ENCODE measurements at regions not wholly inside any gene's neighbourhood (a gene's known extent, or its start where the extent isn't known, plus 50 kb on each side); places are given as distances from the start of the nearest gene placed in this dataset.

DNA sequence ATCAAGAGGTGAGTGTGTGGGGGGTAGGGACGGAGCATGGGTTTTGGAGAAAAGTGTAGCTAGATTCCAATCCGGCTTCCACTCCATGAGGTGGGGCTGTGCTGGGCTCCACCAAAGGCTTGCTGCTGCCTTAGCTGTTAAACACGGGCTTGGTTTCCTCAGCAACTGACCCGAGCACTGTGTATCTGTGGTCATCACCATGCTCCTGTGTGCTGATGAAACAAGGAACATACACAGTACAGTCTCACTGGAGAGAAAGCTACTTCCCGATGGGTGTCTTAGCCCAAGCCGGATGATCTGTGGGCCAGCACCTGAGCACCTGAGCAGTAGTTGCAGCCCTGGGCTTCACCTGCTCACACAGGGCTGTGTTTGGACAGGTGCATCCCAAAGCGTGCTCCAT is 52.9 kb upstream of the VRK1 start:
- TF ChIP-seq CTCF (IDR thresholded peaks at IDR 0.05; ENCODE audit: insufficient read depth, low read depth, low read length), result no peak
- TF ChIP-seq EZH2 (IDR thresholded peaks at IDR 0.05; ENCODE audit: insufficient read depth, low read length), result no peak

Measured in astrocyte (in vitro differentiated cells and primary cell).